ENCODE measurements at regions not wholly inside any gene's neighbourhood (a gene's known extent, or its start where the extent isn't known, plus 50 kb on each side); places are given as distances from the start of the nearest gene placed in this dataset.

DNA sequence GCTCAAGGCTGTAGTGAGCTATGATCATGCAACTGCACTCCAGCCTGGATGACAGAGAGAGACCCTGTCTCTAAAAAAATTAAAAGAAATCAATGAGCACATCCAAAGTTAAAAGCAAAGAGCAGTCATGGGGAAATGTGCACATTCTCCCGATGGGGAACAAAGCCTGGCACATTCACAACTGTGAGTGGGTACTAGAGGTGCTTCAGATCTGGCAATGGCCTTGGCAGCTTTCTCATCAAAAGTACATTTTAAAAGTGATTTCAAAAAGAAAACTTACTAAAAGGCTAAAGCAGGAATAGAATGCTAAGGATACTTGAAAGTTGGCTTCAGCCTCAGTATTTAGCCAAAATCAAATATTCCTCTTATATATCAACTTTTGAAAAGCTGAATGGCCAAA is 145.9 kb upstream of the MAOA start:
- TF ChIP-seq POLR2AphosphoS5 (IDR thresholded peaks at IDR 0.05; ENCODE audit: borderline replicate concordance, low read depth, low read length) (no peak), EZH2 (IDR thresholded peaks at IDR 0.05) (no peak)

Measured in SK-N-MC (cell line).